ENCODE measurements at regions not wholly inside any gene's neighbourhood (a gene's known extent, or its start where the extent isn't known, plus 50 kb on each side); places are given as distances from the start of the nearest gene placed in this dataset.
"Not testable (repeated sequence)": the region's sequence is repeated elsewhere in the genome, so short reads cannot be mapped to it uniquely, and the experiment has no call there.

- H3K27me3 ChIP-seq (ENCODE audit: control insufficient read depth, insufficient read depth, low read length); POLR2A ChIA-PET; H3K4me3 ChIP-seq (ENCODE audit: low read depth in 2 of 2, low read length in 2 of 2); DNase-seq (ENCODE audit: low read depth, low spot score); H3K27ac ChIP-seq (ENCODE audit: low read length); intact Hi-C loops (cut with micrococcal nuclease; ENCODE audit: unreplicated experiment); H3K9me3 ChIP-seq (ENCODE audit: control insufficient read depth, insufficient read depth, low read depth, low read length); H3K36me3 ChIP-seq (ENCODE audit: control insufficient read depth, insufficient read depth, low read length); in situ Hi-C loops (cut with HindIII; ENCODE audit: low pct_unique_long_range_greater_than_20kb, low sequenced_read_pairs); H3K4me1 ChIP-seq (ENCODE audit: control insufficient read depth, insufficient read depth, low read length); ATAC-seq; BruUV-seq (replicated peaks); CTCF ChIA-PET: not testable (repeated sequence)
These were observed 1048.7 kb downstream of the KCNJ18 start for GRCh38 chr17:22741066-22741465.

All from Panc1 (cell line).